ENCODE measurements at regions not wholly inside any gene's neighbourhood (a gene's known extent, or its start where the extent isn't known, plus 50 kb on each side); places are given as distances from the start of the nearest gene placed in this dataset.
A peak's percentile ranks its signal among the peaks of the same experiment; 100 is the strongest.
"Not testable (repeated sequence)": the region's sequence is repeated elsewhere in the genome, so short reads cannot be mapped to it uniquely, and the experiment has no call there.

GRCh38 chr11:71721840-71722239, 111.2 kb upstream of the DEFB108B start:
- not testable (repeated sequence) for H3K4me3 ChIP-seq (ENCODE audit: severe bottlenecking); H3K27me3 ChIP-seq (ENCODE audit: insufficient read depth, poor library complexity, severe bottlenecking); DNase-seq (ENCODE audit: low spot score); H3K4me1 ChIP-seq (ENCODE audit: insufficient read depth, poor library complexity, severe bottlenecking); ATAC-seq (ENCODE audit: low read depth); H3K9me3 ChIP-seq (ENCODE audit: severe bottlenecking); H3K27ac ChIP-seq (ENCODE audit: poor library complexity, severe bottlenecking); H3K36me3 ChIP-seq (ENCODE audit: low read depth)

- not testable (repeated sequence) for H3K27ac ChIP-seq (ENCODE audit: poor library complexity, severe bottlenecking); H3K9me3 ChIP-seq (ENCODE audit: severe bottlenecking); DNase-seq (ENCODE audit: low spot score); H3K4me3 ChIP-seq (ENCODE audit: severe bottlenecking); H3K27me3 ChIP-seq (ENCODE audit: insufficient read depth, poor library complexity, severe bottlenecking); H3K4me1 ChIP-seq (ENCODE audit: insufficient read depth, poor library complexity, severe bottlenecking); ATAC-seq (ENCODE audit: low read depth); H3K36me3 ChIP-seq (ENCODE audit: low read depth)
These were observed 109.0 kb upstream of the DEFB108B start for GRCh38 chr11:71723991-71724390.

- ATAC-seq (ENCODE audit: low read depth); H3K4me3 ChIP-seq (ENCODE audit: severe bottlenecking); H3K36me3 ChIP-seq (ENCODE audit: low read depth); DNase-seq (ENCODE audit: low spot score); H3K9me3 ChIP-seq (ENCODE audit: severe bottlenecking); H3K27ac ChIP-seq (ENCODE audit: poor library complexity, severe bottlenecking); H3K4me1 ChIP-seq (ENCODE audit: insufficient read depth, poor library complexity, severe bottlenecking); H3K27me3 ChIP-seq (ENCODE audit: insufficient read depth, poor library complexity, severe bottlenecking): not testable (repeated sequence)
These were observed 102.3 kb upstream of the DEFB108B start for GRCh38 chr11:71730748-71731147.

- H3K4me3 ChIP-seq (ENCODE audit: severe bottlenecking); H3K9me3 ChIP-seq (ENCODE audit: severe bottlenecking); H3K27me3 ChIP-seq (ENCODE audit: insufficient read depth, poor library complexity, severe bottlenecking); H3K27ac ChIP-seq (ENCODE audit: poor library complexity, severe bottlenecking); H3K36me3 ChIP-seq (ENCODE audit: low read depth); H3K4me1 ChIP-seq (ENCODE audit: insufficient read depth, poor library complexity, severe bottlenecking); DNase-seq (ENCODE audit: low spot score); ATAC-seq (ENCODE audit: low read depth): not testable (repeated sequence)
- TF ChIP-seq CTCF (IDR thresholded peaks at IDR 0.05; ENCODE audit: poor library complexity, severe bottlenecking) = peak; percentile 34
These were observed 98.6 kb upstream of the DEFB108B start for GRCh38 chr11:71734368-71734767.

- H3K4me1 ChIP-seq (ENCODE audit: insufficient read depth, poor library complexity, severe bottlenecking); H3K27me3 ChIP-seq (ENCODE audit: insufficient read depth, poor library complexity, severe bottlenecking); ATAC-seq (ENCODE audit: low read depth); H3K36me3 ChIP-seq (ENCODE audit: low read depth); H3K9me3 ChIP-seq (ENCODE audit: severe bottlenecking); H3K27ac ChIP-seq (ENCODE audit: poor library complexity, severe bottlenecking); DNase-seq (ENCODE audit: low spot score); H3K4me3 ChIP-seq (ENCODE audit: severe bottlenecking): not testable (repeated sequence)
These were observed 94.7 kb upstream of the DEFB108B start for GRCh38 chr11:71738317-71738716.

GRCh38 chr11:71743385-71743784, 89.6 kb upstream of the DEFB108B start:
- not testable (repeated sequence) for H3K36me3 ChIP-seq (ENCODE audit: low read depth); H3K27me3 ChIP-seq (ENCODE audit: insufficient read depth, poor library complexity, severe bottlenecking); DNase-seq (ENCODE audit: low spot score); H3K4me1 ChIP-seq (ENCODE audit: insufficient read depth, poor library complexity, severe bottlenecking); H3K4me3 ChIP-seq (ENCODE audit: severe bottlenecking); H3K27ac ChIP-seq (ENCODE audit: poor library complexity, severe bottlenecking); ATAC-seq (ENCODE audit: low read depth); H3K9me3 ChIP-seq (ENCODE audit: severe bottlenecking)

- ATAC-seq (ENCODE audit: low read depth); H3K9me3 ChIP-seq (ENCODE audit: severe bottlenecking); H3K27ac ChIP-seq (ENCODE audit: poor library complexity, severe bottlenecking); H3K4me1 ChIP-seq (ENCODE audit: insufficient read depth, poor library complexity, severe bottlenecking); H3K36me3 ChIP-seq (ENCODE audit: low read depth); DNase-seq (ENCODE audit: low spot score); H3K27me3 ChIP-seq (ENCODE audit: insufficient read depth, poor library complexity, severe bottlenecking): not testable (repeated sequence)
- peak overlapping the region; percentile 6 for H3K4me3 ChIP-seq (ENCODE audit: severe bottlenecking)
These were observed 87.3 kb upstream of the DEFB108B start for GRCh38 chr11:71745656-71746055.

GRCh38 chr11:71746263-71746662, 86.7 kb upstream of the DEFB108B start:
- ATAC-seq (ENCODE audit: low read depth); DNase-seq (ENCODE audit: low spot score); H3K36me3 ChIP-seq (ENCODE audit: low read depth); H3K4me1 ChIP-seq (ENCODE audit: insufficient read depth, poor library complexity, severe bottlenecking); H3K27me3 ChIP-seq (ENCODE audit: insufficient read depth, poor library complexity, severe bottlenecking); H3K9me3 ChIP-seq (ENCODE audit: severe bottlenecking); H3K27ac ChIP-seq (ENCODE audit: poor library complexity, severe bottlenecking): not testable (repeated sequence)
- peak overlapping the region; percentile 6 for H3K4me3 ChIP-seq (ENCODE audit: severe bottlenecking)
- peak; percentile 63 for TF ChIP-seq CTCF (IDR thresholded peaks at IDR 0.05; ENCODE audit: poor library complexity, severe bottlenecking)

- ATAC-seq (ENCODE audit: low read depth); DNase-seq (ENCODE audit: low spot score); H3K36me3 ChIP-seq (ENCODE audit: low read depth): not testable (repeated sequence)
These were observed 83.9 kb upstream of the DEFB108B start for GRCh38 chr11:71748965-71749620.

GRCh38 chr11:71750908-71751307, 82.1 kb upstream of the DEFB108B start:
- not testable (repeated sequence) for H3K36me3 ChIP-seq (ENCODE audit: low read depth); H3K9me3 ChIP-seq (ENCODE audit: severe bottlenecking); H3K4me1 ChIP-seq (ENCODE audit: insufficient read depth, poor library complexity, severe bottlenecking); H3K27me3 ChIP-seq (ENCODE audit: insufficient read depth, poor library complexity, severe bottlenecking); DNase-seq (ENCODE audit: low spot score); H3K27ac ChIP-seq (ENCODE audit: poor library complexity, severe bottlenecking); ATAC-seq (ENCODE audit: low read depth); H3K4me3 ChIP-seq (ENCODE audit: severe bottlenecking)

More at GRCh38 chr11:71748965-71749620, 83.9 kb upstream of the DEFB108B start:
- not testable (repeated sequence) for H3K4me3 ChIP-seq (ENCODE audit: severe bottlenecking); H3K27me3 ChIP-seq (ENCODE audit: insufficient read depth, poor library complexity, severe bottlenecking); H3K27ac ChIP-seq (ENCODE audit: poor library complexity, severe bottlenecking); H3K4me1 ChIP-seq (ENCODE audit: insufficient read depth, poor library complexity, severe bottlenecking); H3K9me3 ChIP-seq (ENCODE audit: severe bottlenecking)
